ENCODE measurements at regions not wholly inside any gene's neighbourhood (a gene's known extent, or its start where the extent isn't known, plus 50 kb on each side); places are given as distances from the start of the nearest gene placed in this dataset.

GRCh38 chrX:79300856-79301255 lies 66.3 kb downstream of the ITM2A start:
- Histone ChIP-seq H3K9me3 (ENCODE audit: control insufficient read depth, low read length) (no peaks in the 10 kb centered on the region), H3K4me1 (ENCODE audit: control insufficient read depth, insufficient read depth, low read length, poor library complexity, severe bottlenecking) (no peaks in the 10 kb centered on the region), H3K27me3 (replicated peaks; ENCODE audit: control insufficient read depth, insufficient read depth, low read length, poor library complexity, severe bottlenecking) (no peaks in the 10 kb centered on the region), H3K27ac (ENCODE audit: insufficient read depth, low read length, poor library complexity, severe bottlenecking) (no peak overlapping the region), H3K4me3 (ENCODE audit: insufficient read depth, low read depth, low read length, poor library complexity, severe bottlenecking) (no peak overlapping the region), H3K36me3 (ENCODE audit: control insufficient read depth, insufficient read depth, low read length) (no peaks in the 10 kb centered on the region)
- DNase-seq, result no peak

- no peaks in the 10 kb centered on the region for H3K9me3 ChIP-seq (ENCODE audit: control insufficient read depth, low read length)
- DNase-seq, result no peak
- H3K27ac ChIP-seq (ENCODE audit: insufficient read depth, low read length, poor library complexity, severe bottlenecking), result no peak overlapping the region
- no peak overlapping the region for H3K4me3 ChIP-seq (ENCODE audit: insufficient read depth, low read depth, low read length, poor library complexity, severe bottlenecking)
- no peaks in the 10 kb centered on the region for H3K36me3 ChIP-seq (ENCODE audit: control insufficient read depth, insufficient read depth, low read length)
- H3K27me3 ChIP-seq (replicated peaks; ENCODE audit: control insufficient read depth, insufficient read depth, low read length, poor library complexity, severe bottlenecking), result no peaks in the 10 kb centered on the region
- H3K4me1 ChIP-seq (ENCODE audit: control insufficient read depth, insufficient read depth, low read length, poor library complexity, severe bottlenecking), result no peaks in the 10 kb centered on the region
These were observed 76.5 kb downstream of the ITM2A start for GRCh38 chrX:79290596-79290995.

GRCh38 chrX:79288733-79289132 lies 78.4 kb downstream of the ITM2A start:
- no peaks in the 10 kb centered on the region for H3K36me3 ChIP-seq (ENCODE audit: control insufficient read depth, insufficient read depth, low read length)
- H3K27ac ChIP-seq (ENCODE audit: insufficient read depth, low read length, poor library complexity, severe bottlenecking), result no peak overlapping the region
- no peaks in the 10 kb centered on the region for H3K27me3 ChIP-seq (replicated peaks; ENCODE audit: control insufficient read depth, insufficient read depth, low read length, poor library complexity, severe bottlenecking)
- H3K9me3 ChIP-seq (ENCODE audit: control insufficient read depth, low read length), result no peaks in the 10 kb centered on the region
- DNase-seq, result no peak
- H3K4me1 ChIP-seq (ENCODE audit: control insufficient read depth, insufficient read depth, low read length, poor library complexity, severe bottlenecking), result no peaks in the 10 kb centered on the region
- no peak overlapping the region for H3K4me3 ChIP-seq (ENCODE audit: insufficient read depth, low read depth, low read length, poor library complexity, severe bottlenecking)

GRCh38 chrX:79287724-79288123 lies 79.4 kb downstream of the ITM2A start:
- Histone ChIP-seq H3K27ac (ENCODE audit: insufficient read depth, low read length, poor library complexity, severe bottlenecking) (no peak overlapping the region), H3K27me3 (replicated peaks; ENCODE audit: control insufficient read depth, insufficient read depth, low read length, poor library complexity, severe bottlenecking) (no peaks in the 10 kb centered on the region)

GRCh38 chrX:79281775-79282174 lies 85.4 kb downstream of the ITM2A start:
- H3K27ac ChIP-seq (ENCODE audit: insufficient read depth, low read length, poor library complexity, severe bottlenecking), result no peak overlapping the region
- no peaks in the 10 kb centered on the region for H3K27me3 ChIP-seq (replicated peaks; ENCODE audit: control insufficient read depth, insufficient read depth, low read length, poor library complexity, severe bottlenecking)
- no peaks in the 10 kb centered on the region for H3K4me1 ChIP-seq (ENCODE audit: control insufficient read depth, insufficient read depth, low read length, poor library complexity, severe bottlenecking)
- H3K36me3 ChIP-seq (ENCODE audit: control insufficient read depth, insufficient read depth, low read length), result no peaks in the 10 kb centered on the region
- H3K9me3 ChIP-seq (ENCODE audit: control insufficient read depth, low read length), result no peaks in the 10 kb centered on the region
- H3K4me3 ChIP-seq (ENCODE audit: insufficient read depth, low read depth, low read length, poor library complexity, severe bottlenecking), result no peak overlapping the region
- no peak for DNase-seq

More at GRCh38 chrX:79287724-79288123, 79.4 kb downstream of the ITM2A start:
- H3K9me3 ChIP-seq (ENCODE audit: control insufficient read depth, low read length), result no peaks in the 10 kb centered on the region
- H3K4me1 ChIP-seq (ENCODE audit: control insufficient read depth, insufficient read depth, low read length, poor library complexity, severe bottlenecking), result no peaks in the 10 kb centered on the region
- DNase-seq, result no peak
- H3K4me3 ChIP-seq (ENCODE audit: insufficient read depth, low read depth, low read length, poor library complexity, severe bottlenecking), result no peak overlapping the region
- no peaks in the 10 kb centered on the region for H3K36me3 ChIP-seq (ENCODE audit: control insufficient read depth, insufficient read depth, low read length)

GRCh38 chrX:79270401-79270800 lies 96.7 kb downstream of the ITM2A start:
- Histone ChIP-seq H3K36me3 (ENCODE audit: control insufficient read depth, insufficient read depth, low read length) (no peaks in the 10 kb centered on the region), H3K4me3 (ENCODE audit: insufficient read depth, low read depth, low read length, poor library complexity, severe bottlenecking) (no peak overlapping the region), H3K9me3 (ENCODE audit: control insufficient read depth, low read length) (no peaks in the 10 kb centered on the region), H3K27ac (ENCODE audit: insufficient read depth, low read length, poor library complexity, severe bottlenecking) (peak overlapping the region; percentile 50), H3K27me3 (replicated peaks; ENCODE audit: control insufficient read depth, insufficient read depth, low read length, poor library complexity, severe bottlenecking) (no peaks in the 10 kb centered on the region), H3K4me1 (ENCODE audit: control insufficient read depth, insufficient read depth, low read length, poor library complexity, severe bottlenecking) (peaks cover 7% of the 10 kb centered on the region)
- DNase-seq, result peak; percentile 24 to 55 (median 49)

GRCh38 chrX:79268788-79269187 lies 98.3 kb downstream of the ITM2A start:
- no peaks in the 10 kb centered on the region for H3K36me3 ChIP-seq (ENCODE audit: control insufficient read depth, insufficient read depth, low read length)
- DNase-seq, result no peak
- H3K27ac ChIP-seq (ENCODE audit: insufficient read depth, low read length, poor library complexity, severe bottlenecking), result no peak overlapping the region
- no peaks in the 10 kb centered on the region for H3K9me3 ChIP-seq (ENCODE audit: control insufficient read depth, low read length)
- no peaks in the 10 kb centered on the region for H3K27me3 ChIP-seq (replicated peaks; ENCODE audit: control insufficient read depth, insufficient read depth, low read length, poor library complexity, severe bottlenecking)
- H3K4me3 ChIP-seq (ENCODE audit: insufficient read depth, low read depth, low read length, poor library complexity, severe bottlenecking), result no peak overlapping the region
- H3K4me1 ChIP-seq (ENCODE audit: control insufficient read depth, insufficient read depth, low read length, poor library complexity, severe bottlenecking), result peaks cover 8% of the 10 kb centered on the region

GRCh38 chrX:79266702-79267101 lies 100.4 kb downstream of the ITM2A start:
- no peak for DNase-seq
- Histone ChIP-seq H3K9me3 (ENCODE audit: control insufficient read depth, low read length) (no peaks in the 10 kb centered on the region), H3K36me3 (ENCODE audit: control insufficient read depth, insufficient read depth, low read length) (no peaks in the 10 kb centered on the region), H3K27me3 (replicated peaks; ENCODE audit: control insufficient read depth, insufficient read depth, low read length, poor library complexity, severe bottlenecking) (no peaks in the 10 kb centered on the region), H3K4me1 (ENCODE audit: control insufficient read depth, insufficient read depth, low read length, poor library complexity, severe bottlenecking) (peaks cover 12% of the 10 kb centered on the region), H3K4me3 (ENCODE audit: insufficient read depth, low read depth, low read length, poor library complexity, severe bottlenecking) (no peak overlapping the region), H3K27ac (ENCODE audit: insufficient read depth, low read length, poor library complexity, severe bottlenecking) (no peak overlapping the region)

GRCh38 chrX:79263550-79263949 lies 103.6 kb downstream of the ITM2A start:
- Histone ChIP-seq H3K4me3 (ENCODE audit: insufficient read depth, low read depth, low read length, poor library complexity, severe bottlenecking) (no peak overlapping the region), H3K36me3 (ENCODE audit: control insufficient read depth, insufficient read depth, low read length) (no peaks in the 10 kb centered on the region), H3K9me3 (ENCODE audit: control insufficient read depth, low read length) (no peaks in the 10 kb centered on the region), H3K4me1 (ENCODE audit: control insufficient read depth, insufficient read depth, low read length, poor library complexity, severe bottlenecking) (peaks cover 16% of the 10 kb centered on the region), H3K27ac (ENCODE audit: insufficient read depth, low read length, poor library complexity, severe bottlenecking) (peak overlapping the region; percentile 1), H3K27me3 (replicated peaks; ENCODE audit: control insufficient read depth, insufficient read depth, low read length, poor library complexity, severe bottlenecking) (no peaks in the 10 kb centered on the region)
- DNase-seq, result no peak

- Histone ChIP-seq H3K27ac (ENCODE audit: insufficient read depth, low read length, poor library complexity, severe bottlenecking) (peak overlapping the region; percentile 50), H3K4me3 (ENCODE audit: insufficient read depth, low read depth, low read length, poor library complexity, severe bottlenecking) (no peak overlapping the region), H3K36me3 (ENCODE audit: control insufficient read depth, insufficient read depth, low read length) (no peaks in the 10 kb centered on the region), H3K27me3 (replicated peaks; ENCODE audit: control insufficient read depth, insufficient read depth, low read length, poor library complexity, severe bottlenecking) (no peaks in the 10 kb centered on the region), H3K4me1 (ENCODE audit: control insufficient read depth, insufficient read depth, low read length, poor library complexity, severe bottlenecking) (peaks cover 14% of the 10 kb centered on the region), H3K9me3 (ENCODE audit: control insufficient read depth, low read length) (no peaks in the 10 kb centered on the region)
- DNase-seq, result peak; percentile 9 to 33 (median 20)
These were observed 108.0 kb downstream of the ITM2A start for GRCh38 chrX:79259073-79259689.
